Activated CD4-positive, alpha-beta T cell treated with anti-CD3 and anti-CD28 coated beads, Interleukin-2, amount 50 U/mL, for 1 hour (primary cell): ENCODE measurements at regions not wholly inside any gene's neighbourhood (a gene's known extent, or its start where the extent isn't known, plus 50 kb on each side); places are given as distances from the start of the nearest gene placed in this dataset.
"Not testable (repeated sequence)": the region's sequence is repeated elsewhere in the genome, so short reads cannot be mapped to it uniquely, and the experiment has no call there.

ENCODE experiments used
- DNase-seq: peaks from one replicate; pipeline ENCODE4 v3.0.0-alpha.2; 2020

GRCh38 chr1:188669728-188670382 is 1807.8 kb downstream of the BRINP3 start:
- no peak for DNase-seq

DNA sequence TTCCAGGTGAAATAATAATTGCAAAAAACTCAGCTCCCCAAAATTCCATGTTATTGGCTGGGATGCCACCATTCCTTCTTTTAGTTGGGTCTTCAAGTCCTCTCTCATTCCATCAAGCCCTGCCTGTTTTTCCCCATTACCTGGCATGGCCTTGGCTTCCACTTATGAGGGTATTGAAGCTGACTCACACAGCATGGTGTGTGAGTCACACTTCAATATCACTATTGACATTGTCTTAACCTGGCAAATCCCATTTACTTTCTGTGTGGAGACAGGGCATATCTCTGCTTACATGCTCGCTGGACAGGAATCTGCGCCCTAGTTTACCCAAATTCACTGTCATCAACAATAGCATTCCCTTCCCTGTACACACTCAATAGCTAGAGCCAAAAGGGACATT is 1806.8 kb downstream of the BRINP3 start:
- no peak for DNase-seq

DNA sequence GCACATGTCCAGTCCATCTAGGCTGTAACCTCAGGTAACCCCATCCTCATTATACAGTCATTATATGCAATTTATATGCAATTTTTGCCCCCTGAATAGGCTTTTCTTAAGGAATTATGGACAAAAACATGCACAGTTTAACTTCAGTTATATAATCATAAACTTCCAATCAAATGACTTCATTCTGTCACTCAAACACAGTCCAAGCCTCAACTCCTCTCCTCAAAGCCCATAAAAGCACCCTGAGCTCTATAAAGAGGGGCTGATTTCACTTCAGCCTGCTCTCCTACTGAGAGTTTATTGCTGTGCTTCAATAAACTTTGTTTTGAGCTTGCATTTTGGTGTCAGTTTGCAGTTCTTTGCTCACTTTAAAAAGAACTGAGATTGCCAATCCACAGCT is 1805.5 kb downstream of the BRINP3 start:
- no peak for DNase-seq

DNA sequence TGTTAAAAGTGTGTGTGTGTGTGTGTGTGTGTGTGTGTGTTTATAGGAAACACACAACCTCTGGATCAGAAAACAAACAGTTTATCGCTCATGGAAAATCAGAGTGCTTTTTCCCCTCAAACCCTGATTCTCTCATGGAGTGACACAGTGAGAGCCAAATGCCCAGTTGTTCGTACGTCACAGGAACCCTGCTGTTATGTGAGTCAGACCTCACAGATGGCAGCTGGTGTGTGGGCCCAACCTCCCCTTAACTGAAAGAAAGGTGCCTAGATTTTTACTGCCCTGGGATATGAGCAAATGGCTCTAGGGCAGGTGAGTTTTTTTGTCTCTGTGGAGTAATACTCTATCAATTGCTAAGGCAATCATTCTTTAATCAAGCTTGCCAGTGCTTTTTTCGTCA is 1788.1 kb downstream of the BRINP3 start:
- no peak for DNase-seq

- no peak for DNase-seq
Measured at GRCh38 chr1:188700116-188700515, 1777.5 kb downstream of the BRINP3 start.

DNA sequence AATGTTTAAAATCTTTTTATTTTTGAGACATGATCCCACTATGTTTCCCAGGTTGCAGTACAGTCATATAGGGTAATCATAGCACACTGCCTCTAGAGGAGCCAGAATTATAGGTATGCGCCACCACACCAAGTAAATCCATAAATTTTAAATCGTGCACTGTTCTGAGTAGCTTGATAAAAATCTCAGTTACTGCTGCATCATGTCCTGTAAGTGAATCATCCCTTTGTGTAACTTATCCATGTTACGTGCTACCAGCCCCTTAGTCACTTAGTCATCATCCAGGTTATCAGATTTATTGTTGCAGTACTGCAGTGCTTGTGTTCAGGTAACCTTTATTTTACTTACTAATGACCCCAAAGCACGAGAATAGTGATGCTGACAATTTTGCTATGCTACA is 1770.9 kb downstream of the BRINP3 start:
- no peak for DNase-seq

DNA sequence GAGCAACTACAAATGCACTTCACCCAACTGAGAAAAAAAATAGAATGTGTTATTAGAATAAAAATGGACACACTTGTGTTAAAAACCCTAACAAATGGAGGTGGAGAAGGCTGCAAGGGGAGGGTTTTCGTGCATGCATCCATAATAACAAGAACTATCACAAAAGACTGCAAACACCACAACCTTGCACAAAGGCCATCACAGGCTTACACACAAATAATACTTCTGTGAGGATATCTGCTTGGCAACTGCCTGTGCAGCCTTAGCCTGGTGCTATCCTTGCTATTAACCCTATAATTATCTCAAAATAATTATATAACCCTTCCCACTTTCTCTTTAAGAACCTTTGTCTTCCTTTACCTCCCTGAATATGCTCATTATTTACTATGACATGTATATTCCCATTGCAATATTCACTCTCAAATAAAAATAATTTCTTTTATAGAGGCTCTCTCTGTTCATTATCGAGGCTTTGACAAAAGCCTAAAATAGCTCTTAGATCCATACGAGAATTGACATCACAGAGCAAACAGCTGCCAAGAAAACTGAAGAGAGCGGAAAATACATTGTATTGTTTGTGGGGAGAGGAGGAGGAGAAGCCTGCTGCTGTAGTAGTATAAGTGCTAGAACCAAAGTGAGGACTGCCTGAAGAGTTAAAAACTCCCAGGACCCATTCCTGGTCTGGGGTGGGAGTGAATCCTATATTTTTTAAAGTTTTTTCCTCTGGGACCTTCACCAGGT is 1768.7 kb downstream of the BRINP3 start:
- DNase-seq = no peak

GRCh38 chr1:188715566-188715965 is 1762.1 kb downstream of the BRINP3 start:
- no peak for DNase-seq

DNA sequence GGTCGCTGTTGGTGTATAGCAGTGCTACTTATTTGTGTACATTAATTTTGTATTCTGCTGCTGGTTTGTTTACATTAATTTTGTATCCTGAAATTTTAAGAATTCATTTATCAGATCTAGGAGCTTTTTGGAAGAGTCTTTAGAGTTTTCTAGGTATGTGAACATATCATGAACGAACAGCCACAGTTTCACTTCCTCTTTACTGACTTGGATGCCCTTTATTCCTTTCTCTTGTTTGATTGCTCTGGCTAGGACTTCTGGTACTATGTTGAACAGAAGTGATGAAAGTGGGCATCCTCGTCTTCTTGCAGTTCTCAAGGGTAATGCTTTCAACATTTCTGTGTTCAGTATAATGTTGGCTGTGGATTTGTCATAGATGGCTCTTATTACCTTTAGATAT is 1757.9 kb downstream of the BRINP3 start:
- DNase-seq = no peak

DNA sequence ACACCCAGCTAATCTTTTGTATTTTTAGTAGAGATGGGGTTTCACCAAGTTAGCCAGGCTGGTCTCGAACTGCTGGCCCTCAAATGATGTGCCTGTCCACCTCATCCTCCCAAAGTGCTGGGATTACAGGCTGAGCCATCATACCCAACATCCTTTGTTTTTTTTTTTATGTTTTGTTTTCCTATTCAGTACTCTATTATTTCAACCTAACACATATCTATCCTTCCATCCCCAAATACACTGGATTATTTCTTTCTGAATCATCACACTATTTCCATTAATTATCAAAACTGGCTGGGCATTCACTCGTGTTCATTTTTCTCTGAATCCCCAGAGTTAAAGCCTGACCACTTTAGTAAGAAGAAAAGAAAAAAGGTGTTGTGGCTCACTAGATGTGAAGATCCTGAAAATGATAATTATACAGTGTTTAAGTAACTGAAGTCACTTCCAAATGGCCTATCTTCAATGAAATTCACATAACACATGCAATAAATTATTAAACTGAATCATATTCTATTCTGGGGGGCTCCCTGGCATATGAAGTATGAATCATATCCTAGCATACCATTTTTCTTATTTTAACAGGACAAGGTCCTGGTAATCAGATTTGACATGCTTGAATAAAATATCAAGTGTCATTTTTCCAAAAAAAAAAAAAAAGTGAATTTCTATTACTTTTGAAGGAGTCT is 1754.2 kb downstream of the BRINP3 start:
- DNase-seq = no peak

DNA sequence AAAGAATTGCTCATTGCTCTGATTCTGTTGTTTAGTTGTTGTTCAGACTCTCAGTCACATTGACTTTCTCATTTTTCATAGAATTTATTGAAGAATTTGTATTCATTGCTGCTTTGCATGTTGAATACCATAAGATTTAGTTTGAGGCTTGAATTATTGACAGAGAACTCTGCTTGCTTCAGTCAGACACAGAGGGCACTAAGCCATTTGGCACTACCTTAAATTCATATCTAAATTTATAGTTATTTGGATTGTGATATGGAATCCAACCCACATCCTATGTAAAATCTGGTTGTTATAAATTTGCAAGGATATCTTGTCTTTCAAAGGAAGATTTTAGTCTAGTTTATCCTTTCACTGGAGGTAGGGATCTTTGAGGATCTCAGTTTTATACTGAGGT is 1748.6 kb downstream of the BRINP3 start:
- DNase-seq = no peak

DNA sequence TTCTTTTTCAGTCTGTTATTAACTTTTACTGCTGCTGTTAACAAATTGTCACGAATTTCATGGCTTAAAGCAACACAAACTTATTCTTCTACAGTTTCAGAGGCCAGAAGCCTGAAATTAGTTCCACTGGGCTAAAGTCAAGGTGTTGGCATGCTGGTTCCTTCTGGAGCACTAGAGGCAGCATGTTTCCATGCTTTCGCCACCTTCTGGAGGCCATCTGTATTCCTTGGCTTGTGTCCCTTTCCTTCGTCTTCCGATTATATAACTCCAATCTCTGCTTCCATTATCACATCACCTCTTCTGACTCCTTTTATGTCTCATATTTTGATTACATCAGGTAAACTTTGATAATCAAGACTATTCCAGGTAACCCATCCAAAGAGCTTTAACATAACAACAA is 1742.1 kb downstream of the BRINP3 start:
- DNase-seq = no peak

DNA sequence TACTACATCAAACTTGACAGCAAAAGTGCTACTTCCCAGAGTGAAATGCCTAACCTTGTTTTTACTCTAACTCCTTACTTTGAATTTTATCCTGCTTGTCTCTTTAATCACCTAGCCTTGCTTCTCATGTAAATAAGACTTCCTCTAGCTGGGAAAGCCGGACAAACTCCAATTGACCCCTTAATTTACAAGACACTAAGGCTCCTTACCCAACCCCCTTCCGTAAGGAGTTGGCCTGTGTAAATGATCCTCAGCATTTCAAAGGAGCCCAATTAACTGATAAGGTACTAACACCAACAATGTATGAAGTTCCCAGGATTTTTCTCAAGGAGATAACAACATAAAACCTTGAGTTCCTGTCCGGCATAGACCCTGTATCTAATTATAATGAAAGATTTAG is 1728.4 kb downstream of the BRINP3 start:
- DNase-seq = not testable (repeated sequence)

DNA sequence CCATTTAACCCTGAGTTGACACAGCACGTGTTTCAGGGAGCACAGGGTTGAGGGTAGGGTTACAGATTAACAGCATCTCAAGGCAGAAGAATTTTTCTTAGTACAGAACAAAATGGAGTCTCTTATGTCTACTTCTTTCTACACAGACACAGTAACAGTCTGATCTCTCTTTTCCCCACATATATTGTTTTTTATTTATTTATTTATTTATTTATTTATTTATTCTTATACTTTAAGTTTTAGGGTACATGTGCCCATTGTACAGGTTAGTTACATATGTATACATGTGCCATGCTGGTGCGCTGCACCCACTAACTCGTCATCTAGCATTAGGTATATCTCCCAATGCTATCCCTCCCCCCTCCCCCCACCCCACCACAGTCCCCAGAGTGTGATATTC is 1725.6 kb downstream of the BRINP3 start:
- DNase-seq = not testable (repeated sequence)

- not testable (repeated sequence) for DNase-seq
Measured at GRCh38 chr1:188757747-188758146, 1719.9 kb downstream of the BRINP3 start.

DNA sequence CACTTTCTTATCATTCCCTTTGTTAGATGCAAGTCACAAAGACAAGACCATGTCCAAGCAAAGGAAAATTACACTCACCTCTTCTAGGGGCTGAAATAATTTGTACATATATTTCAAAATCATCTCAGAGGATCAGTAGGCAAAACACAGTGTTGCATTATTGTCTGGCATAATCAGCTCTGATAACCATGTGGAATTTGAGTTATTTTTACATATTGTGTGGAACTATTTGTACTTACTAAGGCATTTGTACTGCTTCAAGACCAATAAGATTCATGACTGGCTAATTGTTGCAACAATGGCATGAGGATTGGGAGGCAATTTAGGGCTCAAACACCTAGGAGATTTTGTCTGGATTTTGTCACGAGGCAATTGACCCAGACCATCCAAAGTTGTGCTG is 1716.4 kb downstream of the BRINP3 start:
- no peak for DNase-seq

GRCh38 chr1:188762166-188762743 is 1715.4 kb downstream of the BRINP3 start:
- no peak for DNase-seq

DNA sequence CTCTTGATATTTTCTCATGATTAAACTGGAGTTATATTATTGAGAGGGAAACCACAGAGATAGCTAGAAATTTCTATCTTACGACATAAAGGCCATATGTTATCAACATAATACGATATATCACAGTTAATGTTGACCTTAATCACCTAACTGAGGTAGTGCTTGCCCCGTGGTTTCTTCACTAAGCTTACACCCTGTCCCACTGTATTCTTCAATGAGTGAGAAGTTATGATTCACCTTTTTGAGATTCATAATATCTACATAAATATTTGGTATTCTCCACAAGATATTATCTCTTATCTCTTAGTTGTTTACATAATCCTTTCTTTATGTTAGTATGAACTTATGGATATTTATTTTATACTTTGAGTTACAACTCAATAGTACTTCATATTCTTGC is 1714.1 kb downstream of the BRINP3 start:
- no peak for DNase-seq

DNA sequence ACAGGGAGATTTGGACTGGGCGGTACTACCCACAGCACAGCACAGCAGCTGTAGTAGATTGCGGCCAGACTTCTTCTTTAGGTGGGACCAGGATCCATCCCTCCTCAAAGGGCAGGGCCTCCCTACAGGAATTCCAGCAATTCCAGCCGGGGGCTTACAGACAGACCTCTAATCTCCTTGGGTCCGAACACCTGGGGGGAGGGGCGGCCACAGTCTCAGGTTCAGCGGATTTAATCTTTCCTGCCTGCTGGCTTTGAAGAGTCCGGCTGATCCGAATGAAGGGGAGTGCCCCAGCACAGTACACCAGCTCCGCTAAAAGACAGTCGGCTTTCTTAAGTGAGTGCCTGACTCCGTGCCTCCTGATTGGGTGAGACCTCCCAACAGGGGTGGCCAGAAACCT is 1708.5 kb downstream of the BRINP3 start:
- DNase-seq = no peak

DNA sequence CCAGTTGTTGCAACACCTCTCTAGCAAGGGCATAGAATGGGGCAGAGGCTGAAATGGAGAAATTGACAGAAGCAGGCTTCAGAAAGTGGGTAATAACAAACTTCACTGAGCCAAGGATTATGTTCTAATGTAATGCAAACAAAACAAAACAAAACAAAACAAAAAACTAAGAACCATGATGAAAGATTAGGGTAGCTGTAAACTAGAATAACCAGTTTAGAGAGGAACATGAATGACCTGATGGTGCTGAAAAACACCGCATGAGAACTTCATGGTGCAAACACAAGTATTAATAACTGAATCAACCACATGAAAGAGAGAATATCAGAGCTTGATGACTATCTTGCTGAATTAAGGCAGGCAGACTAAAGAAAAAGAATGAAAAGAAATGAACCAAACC is 1707.7 kb downstream of the BRINP3 start:
- DNase-seq = no peak

DNA sequence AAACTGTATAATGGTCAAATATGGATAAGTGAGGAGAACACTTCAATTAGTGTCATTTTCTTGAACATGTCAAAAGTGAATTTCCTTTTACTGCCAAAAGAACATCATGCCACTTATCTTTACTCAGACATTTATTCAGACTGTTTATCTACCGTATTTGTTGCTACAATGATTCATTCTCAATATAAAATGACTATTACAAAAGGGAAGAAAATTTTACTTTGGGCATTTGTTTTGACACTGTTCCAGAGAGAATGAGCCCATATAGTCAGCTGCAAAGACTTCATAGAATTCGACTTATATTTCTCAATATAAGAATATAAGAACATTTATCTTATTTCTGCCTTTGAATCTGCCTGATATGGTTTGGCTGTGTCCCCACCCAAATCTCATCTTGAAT is 1699.1 kb downstream of the BRINP3 start:
- no peak for DNase-seq

GRCh38 chr1:188782220-188782841 is 1695.3 kb downstream of the BRINP3 start:
- DNase-seq = no peak

- no peak for DNase-seq
Measured at GRCh38 chr1:188794969-188795368, 1682.7 kb downstream of the BRINP3 start.
